ENCODE measurements at regions not wholly inside any gene's neighbourhood (a gene's known extent, or its start where the extent isn't known, plus 50 kb on each side); places are given as distances from the start of the nearest gene placed in this dataset.

- no peak for DNase-seq
These were observed 260.9 kb upstream of the CHD6 start for GRCh38 chr20:41879123-41879522.

- DNase-seq, result no peak
These were observed 259.7 kb upstream of the CHD6 start for GRCh38 chr20:41877911-41878310.

- DNase-seq, result no peak
These were observed 256.5 kb upstream of the CHD6 start for GRCh38 chr20:41874658-41875057.

- DNase-seq, result no peak
These were observed 254.8 kb upstream of the CHD6 start for GRCh38 chr20:41872930-41873329.

GRCh38 chr20:41870869-41871462 lies 252.8 kb upstream of the CHD6 start:
- DNase-seq, result no peak

- no peak for DNase-seq
These were observed 251.1 kb upstream of the CHD6 start for GRCh38 chr20:41869261-41869660.

GRCh38 chr20:41865938-41866337 lies 247.8 kb upstream of the CHD6 start:
- DNase-seq, result no peak

GRCh38 chr20:41862476-41862875 lies 244.3 kb upstream of the CHD6 start:
- DNase-seq, result no peak

GRCh38 chr20:41861772-41862422 lies 243.7 kb upstream of the CHD6 start:
- no peak for DNase-seq

GRCh38 chr20:41854765-41855164 lies 236.6 kb upstream of the CHD6 start:
- DNase-seq, result no peak

- DNase-seq, result no peak
These were observed 235.6 kb upstream of the CHD6 start for GRCh38 chr20:41853806-41854205.

- no peak for DNase-seq
These were observed 230.0 kb upstream of the CHD6 start for GRCh38 chr20:41848180-41848579.

GRCh38 chr20:41837669-41838224 lies 219.6 kb upstream of the CHD6 start:
- no peak for DNase-seq

- DNase-seq, result no peak
These were observed 215.6 kb upstream of the CHD6 start for GRCh38 chr20:41833739-41834138.

- DNase-seq, result no peak
These were observed 212.5 kb upstream of the CHD6 start for GRCh38 chr20:41830702-41831101.

GRCh38 chr20:41819436-41819835 lies 201.3 kb upstream of the CHD6 start:
- DNase-seq, result no peak

- DNase-seq, result no peak
These were observed 200.8 kb upstream of the CHD6 start for GRCh38 chr20:41818991-41819390.

- DNase-seq, result no peak
These were observed 200.2 kb upstream of the CHD6 start for GRCh38 chr20:41818369-41818768.

- no peak for DNase-seq
These were observed 193.3 kb upstream of the CHD6 start for GRCh38 chr20:41811456-41811855.

GRCh38 chr20:41800040-41800439 lies 181.9 kb upstream of the CHD6 start:
- no peak for DNase-seq

- DNase-seq, result no peak
These were observed 180.8 kb upstream of the CHD6 start for GRCh38 chr20:41798930-41799502.

GRCh38 chr20:41786158-41786557 lies 168.0 kb upstream of the CHD6 start:
- no peak for DNase-seq

- DNase-seq, result no peak
These were observed 166.2 kb upstream of the CHD6 start for GRCh38 chr20:41784209-41784958.

All from T-helper 2 cell (primary cell).